GM13977 (cell line): ENCODE measurements at regions not wholly inside any gene's neighbourhood (a gene's known extent, or its start where the extent isn't known, plus 50 kb on each side); places are given as distances from the start of the nearest gene placed in this dataset.

Source experiments
- DNase-seq: peaks from one replicate; pipeline ENCODE4 v3.0.0; 2012; ENCODE audit warnings: low spot score
- CTCF ChIP-seq: IDR thresholded peaks from 2 replicates; pipeline ENCODE4 v1.5.1; 2012; ENCODE audit warnings: mild to moderate bottlenecking, control low read depth; ENCODE audit not compliant: insufficient read depth; ENCODE audit errors: extremely low read depth, missing control alignments
- in situ Hi-C: fragments of 300-500 bp; cut with MboI; formaldehyde crosslinking; loops from one replicate; pipeline ENCODE4 v1.12.0; 2022; ENCODE audit warnings: low sequenced_read_pairs, low pct_unique_long_range_greater_than_20kb, mixed read lengths, inconsistent platforms; ENCODE audit not compliant: unreplicated experiment

GRCh38 chr1:25063591-25064416 lies 133.7 kb upstream of the RUNX3 start:
- in situ Hi-C loops = no loop called here
- DNase-seq = no peak
- TF ChIP-seq CTCF = no peak

GRCh38 chr1:25062621-25063255 lies 132.7 kb upstream of the RUNX3 start:
- no peak for DNase-seq
- in situ Hi-C loops = no loop called here
- TF ChIP-seq CTCF = no peak

- no peak for TF ChIP-seq CTCF
- in situ Hi-C loops = no loop called here
- DNase-seq = no peak
Measured at GRCh38 chr1:25061261-25061995, 131.4 kb upstream of the RUNX3 start.

GRCh38 chr1:25057188-25057587 lies 127.1 kb upstream of the RUNX3 start:
- in situ Hi-C loops = no loop called here
- TF ChIP-seq CTCF = no peak
- DNase-seq = no peak

GRCh38 chr1:25056536-25056935 lies 126.5 kb upstream of the RUNX3 start:
- DNase-seq = no peak
- no peak for TF ChIP-seq CTCF
- in situ Hi-C loops = no loop called here

- DNase-seq = no peak
- in situ Hi-C loops = no loop called here
- TF ChIP-seq CTCF = no peak
Measured at GRCh38 chr1:25055961-25056360, 125.9 kb upstream of the RUNX3 start.
